Transverse colon (tissue), 4 donors: ENCODE measurements at regions not wholly inside any gene's neighbourhood (a gene's known extent, or its start where the extent isn't known, plus 50 kb on each side); places are given as distances from the start of the nearest gene placed in this dataset.
"Not testable (repeated sequence)": the region's sequence is repeated elsewhere in the genome, so short reads cannot be mapped to it uniquely, and the experiment has no call there.

Source experiments
- DNase-seq: peaks from one replicate; pipeline ENCODE4 v3.0.0-alpha.2; 2019
- H3K27ac ChIP-seq, 4 donors: fragments of 200-600 bp; sonication (generic); 2 replicates each; pipeline ENCODE4 v1.5.1; 2016 to 2018; ENCODE audit warnings: inconsistent platforms in 4 of 4
- H3K27me3 ChIP-seq: fragments of 200-600 bp; sonication (generic); 2 replicates; pipeline ENCODE4 v1.5.1; 2017; ENCODE audit warnings: inconsistent platforms
- H3K36me3 ChIP-seq, 4 donors: fragments of 200-600 bp; sonication (generic); 2 replicates each; pipeline ENCODE4 v1.5.1; 2017 to 2019; ENCODE audit warnings: inconsistent platforms in 4 of 4
- H3K4me1 ChIP-seq, 4 donors: fragments of 200-600 bp; sonication (generic); 2 replicates each; pipeline ENCODE4 v1.5.1; 2017 to 2020; ENCODE audit warnings: inconsistent platforms in 4 of 4
- H3K4me3 ChIP-seq, 4 donors: fragments of 200-600 bp; sonication (generic); 1 replicate in 1 of 4; 2 replicates in 3 of 4; pipeline versions ENCODE4 v1.5.1 to v1.6.1; 2017 to 2019; ENCODE audit warnings: inconsistent platforms in 4 of 4
- H3K9me3 ChIP-seq, 2 donors: fragments of 200-600 bp; sonication (generic); 2 replicates each; pipeline ENCODE4 v1.5.1; 2017 to 2019; ENCODE audit warnings: inconsistent platforms in 2 of 2
- EP300 ChIP-seq: sonication (generic); formaldehyde crosslinking; IDR thresholded peaks from one replicate; pipeline ENCODE4 v1.6.1; 2017; ENCODE audit warnings: antibody characterized with exemption, low read depth
- POLR2A ChIP-seq: fragments of 450-650 bp; IDR thresholded peaks from one replicate; pipeline ENCODE4 v1.6.1; 2016; ENCODE audit warnings: antibody characterized with exemption, mild to moderate bottlenecking, moderate library complexity
- POLR2AphosphoS5 ChIP-seq, 3 donors: sonication (generic); formaldehyde crosslinking; IDR thresholded peaks; one replicate each; pipeline ENCODE4 v1.6.1; 2016; ENCODE audit warnings: antibody characterized with exemption in 3 of 3
- WGBS, 2 donors: methylation state at CpG; one replicate each; pipeline ENCODE4 v1.1.5; 2018; ENCODE audit warnings: low coverage in 1 of 2; 5-methylcytosine and 5-hydroxymethylcytosine counted together
- in situ Hi-C, 4 donors: fragments of 200-750 bp; cut with MboI; loops; one replicate each; pipeline versions ENCODE4 v1.15.0 to v1.15.1; 2017; ENCODE audit warnings: low sequenced_read_pairs in 3 of 4, low pct_ligation_motif_present in 1 of 4, low pct_unique_long_range_greater_than_20kb in 1 of 4
- intact Hi-C: fragments of 100-400 bp; cut with DNase I; formaldehyde crosslinking; loops from one replicate; pipeline ENCODE4 v1.15.1; 2023; ENCODE audit warnings: low total_unique reads
- TF ChIP-seq, protein P1 (sequence below), 5 experiments: fragments of 200-600 bp in 3 of 5; fragments of 450-650 bp in 2 of 5; sonication (generic) in 3 of 5; IDR thresholded peaks; 1 replicate in 2 of 5; 2 replicates in 3 of 5; pipeline ENCODE4 v1.5.1; 2016 to 2017; ENCODE audit warnings: antibody characterized with exemption in 5 of 5, inconsistent platforms in 3 of 5, mild to moderate bottlenecking in 2 of 5, moderate library complexity in 1 of 5

DNA sequence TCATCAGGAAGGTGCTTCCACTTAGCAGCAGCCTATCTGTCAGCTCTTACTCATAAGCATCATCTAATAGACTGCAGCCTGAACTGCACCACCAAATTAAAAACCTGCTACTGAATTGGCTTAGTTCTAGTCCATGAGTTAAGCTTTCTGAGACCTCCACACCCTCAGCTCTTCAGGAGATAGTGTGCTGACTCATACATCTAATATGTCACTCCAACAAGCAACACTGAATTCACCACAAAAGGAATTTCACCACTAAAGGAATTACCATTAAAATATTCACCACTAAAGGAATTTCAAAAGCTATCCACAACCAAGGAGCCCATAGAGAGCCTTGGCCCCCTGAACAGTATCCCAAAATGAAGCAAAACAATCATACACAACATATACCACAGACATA, 418.5 kb upstream of the RORB start:
- TF ChIP-seq POLR2A = no peak
- TF ChIP-seq EP300 = no peak
- TF ChIP-seq, protein P1, sequence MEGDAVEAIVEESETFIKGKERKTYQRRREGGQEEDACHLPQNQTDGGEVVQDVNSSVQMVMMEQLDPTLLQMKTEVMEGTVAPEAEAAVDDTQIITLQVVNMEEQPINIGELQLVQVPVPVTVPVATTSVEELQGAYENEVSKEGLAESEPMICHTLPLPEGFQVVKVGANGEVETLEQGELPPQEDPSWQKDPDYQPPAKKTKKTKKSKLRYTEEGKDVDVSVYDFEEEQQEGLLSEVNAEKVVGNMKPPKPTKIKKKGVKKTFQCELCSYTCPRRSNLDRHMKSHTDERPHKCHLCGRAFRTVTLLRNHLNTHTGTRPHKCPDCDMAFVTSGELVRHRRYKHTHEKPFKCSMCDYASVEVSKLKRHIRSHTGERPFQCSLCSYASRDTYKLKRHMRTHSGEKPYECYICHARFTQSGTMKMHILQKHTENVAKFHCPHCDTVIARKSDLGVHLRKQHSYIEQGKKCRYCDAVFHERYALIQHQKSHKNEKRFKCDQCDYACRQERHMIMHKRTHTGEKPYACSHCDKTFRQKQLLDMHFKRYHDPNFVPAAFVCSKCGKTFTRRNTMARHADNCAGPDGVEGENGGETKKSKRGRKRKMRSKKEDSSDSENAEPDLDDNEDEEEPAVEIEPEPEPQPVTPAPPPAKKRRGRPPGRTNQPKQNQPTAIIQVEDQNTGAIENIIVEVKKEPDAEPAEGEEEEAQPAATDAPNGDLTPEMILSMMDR (IDR thresholded peaks at IDR 0.05) = no peak
- no peak for TF ChIP-seq POLR2AphosphoS5 (IDR thresholded peaks at IDR 0.05)
- intact Hi-C loops (no loop called here), in situ Hi-C loops (loop anchor here in 1 of 4 donors (10.0 kb wide), 1 partner anchor 56 kb away; no protein-coding TSS in a partner anchor)
- Histone ChIP-seq H3K27ac (no peak overlapping the region), H3K36me3 (no peaks in the 10 kb centered on the region), H3K4me1 (no peaks in the 10 kb centered on the region), H3K27me3 (no peaks in the 10 kb centered on the region), H3K9me3 (no peaks in the 10 kb centered on the region), H3K4me3 (no peak overlapping the region)
- DNase-seq = no peak

DNA sequence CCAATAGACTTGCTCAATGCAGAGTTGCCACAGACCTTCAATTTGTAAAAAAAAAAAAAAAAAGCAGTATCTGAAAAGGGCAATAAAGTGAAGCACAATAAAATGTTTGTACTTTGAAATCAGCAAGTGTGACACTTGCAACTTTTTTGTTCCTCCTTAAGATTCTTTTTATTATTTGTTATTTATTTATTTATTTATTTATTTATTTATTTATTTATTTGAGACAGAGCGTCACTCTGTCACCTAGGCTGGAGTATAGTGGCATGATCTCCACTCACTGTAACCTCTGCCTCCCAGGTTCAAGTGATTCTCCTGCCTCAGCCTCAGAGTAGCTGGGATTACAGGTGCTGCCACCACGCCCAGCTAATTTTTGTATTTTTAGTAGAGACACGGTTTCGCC, 416.5 kb upstream of the RORB start:
- in situ Hi-C loops, H3K27ac ChIP-seq, H3K9me3 ChIP-seq, H3K27me3 ChIP-seq, H3K36me3 ChIP-seq, H3K4me3 ChIP-seq, H3K4me1 ChIP-seq, intact Hi-C loops, DNase-seq: not testable (repeated sequence)
- WGBS, 2 donors = 81 to 97% methylated on average over 3 to 4 of the region's 4 CpGs

DNA sequence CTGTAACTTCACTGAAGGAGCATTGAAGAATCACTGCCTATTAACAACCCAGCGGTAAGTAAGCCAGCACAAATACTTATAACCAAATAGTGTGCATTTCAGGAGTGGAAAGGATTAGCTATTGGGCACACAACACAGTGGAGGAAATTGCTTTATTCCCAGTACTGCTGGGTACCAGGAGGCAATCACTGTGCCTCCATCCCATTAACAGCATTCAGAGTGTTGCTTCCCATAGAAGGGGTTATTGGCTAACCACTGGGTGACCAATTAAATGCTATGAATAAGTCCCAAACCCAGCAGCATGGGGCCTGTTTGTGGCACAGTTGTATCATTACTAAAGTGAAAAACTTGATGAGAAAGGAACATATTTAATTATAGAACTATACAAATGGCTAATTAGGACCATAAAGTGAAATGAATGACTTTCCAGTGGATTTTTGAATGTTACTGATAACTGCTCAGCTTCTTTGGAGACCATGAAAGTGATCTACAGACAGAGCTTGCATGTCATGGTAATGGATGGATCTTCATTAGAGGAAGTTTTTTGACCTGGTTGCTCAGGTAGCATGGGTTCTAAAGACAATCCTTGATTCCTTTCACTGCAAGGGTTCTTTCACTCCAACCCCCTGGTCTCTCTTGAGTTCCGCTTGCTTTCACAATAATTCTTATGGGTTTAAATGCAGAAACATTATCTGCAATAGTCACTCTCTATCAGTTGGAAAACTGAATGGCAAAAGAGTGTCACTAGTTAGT, 413.3 kb upstream of the RORB start:
- H3K27me3 ChIP-seq = no peaks in the 10 kb centered on the region
- in situ Hi-C loops = no loop called here
- TF ChIP-seq, protein P1 (IDR thresholded peaks at IDR 0.05) = no peak
- no peak for TF ChIP-seq POLR2A
- TF ChIP-seq EP300 = no peak
- TF ChIP-seq POLR2AphosphoS5 (IDR thresholded peaks at IDR 0.05) = no peak
- H3K36me3 ChIP-seq = no peaks in the 10 kb centered on the region
- H3K9me3 ChIP-seq = no peaks in the 10 kb centered on the region
- intact Hi-C loops = no loop called here
- no peaks in the 10 kb centered on the region for H3K4me1 ChIP-seq
- no peak overlapping the region for H3K27ac ChIP-seq
- no peak overlapping the region for H3K4me3 ChIP-seq
- DNase-seq = no peak
- WGBS, 2 donors = 87 to 93% methylated on average over 2 of the region's 2 CpGs

DNA sequence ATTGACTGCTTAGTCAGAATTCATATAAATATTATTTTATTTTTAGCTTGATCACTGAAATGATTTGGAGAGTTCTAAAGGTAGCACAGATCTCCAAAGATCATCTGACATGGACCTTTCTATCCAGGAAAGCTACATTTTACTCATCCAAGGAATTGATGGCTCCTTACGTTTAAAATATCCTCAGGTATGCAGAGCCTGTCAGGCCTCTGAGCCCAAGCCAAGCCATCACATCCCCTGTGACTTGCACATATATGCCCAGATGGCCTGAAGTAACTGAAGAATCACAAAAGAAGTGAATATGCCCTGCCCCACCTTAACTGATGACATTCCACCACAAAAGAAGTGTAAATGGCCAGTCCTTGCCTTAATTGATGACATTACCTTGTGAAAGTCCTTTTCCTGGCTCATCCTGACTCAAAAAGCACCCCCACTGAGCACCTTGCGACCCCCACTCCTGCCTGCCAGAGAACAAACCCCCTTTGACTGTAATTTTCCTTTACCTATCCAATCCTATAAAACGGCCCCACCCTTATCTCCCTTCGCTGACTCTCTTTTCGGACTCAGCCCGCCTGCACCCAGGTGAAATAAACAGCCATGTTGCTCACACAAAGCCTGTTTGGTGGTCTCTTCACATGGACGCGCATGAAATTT, 411.6 kb upstream of the RORB start:
- H3K27ac ChIP-seq, H3K4me3 ChIP-seq, in situ Hi-C loops, DNase-seq, intact Hi-C loops, H3K36me3 ChIP-seq, H3K4me1 ChIP-seq, H3K27me3 ChIP-seq, H3K9me3 ChIP-seq: not testable (repeated sequence)
- 63 to 88% methylated on average over 1 to 6 of the region's 8 CpGs for WGBS, 2 donors

DNA sequence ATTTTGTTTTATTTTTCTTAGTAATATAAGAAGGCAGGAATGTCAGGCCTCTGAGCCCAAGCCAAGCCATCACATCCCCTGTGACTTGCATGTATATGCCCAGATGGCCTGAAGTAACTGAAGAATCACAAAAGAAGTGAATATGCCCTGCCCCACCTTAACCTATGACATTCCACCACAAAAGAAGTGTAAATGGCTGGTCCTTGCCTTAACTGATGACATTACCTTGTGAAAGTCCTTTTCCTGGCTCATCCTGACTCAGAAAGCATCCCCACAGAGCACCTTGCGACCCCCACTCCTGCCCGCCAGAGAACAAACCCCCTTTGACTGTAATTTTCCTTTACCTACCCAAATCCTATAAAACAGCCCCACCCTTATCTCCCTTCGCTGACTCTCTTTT, 406.2 kb upstream of the RORB start:
- H3K36me3 ChIP-seq, intact Hi-C loops, DNase-seq, H3K27ac ChIP-seq, H3K27me3 ChIP-seq, in situ Hi-C loops, H3K9me3 ChIP-seq, H3K4me1 ChIP-seq, H3K4me3 ChIP-seq: not testable (repeated sequence)
- WGBS, 2 donors = 87% methylated on average over 3 of the region's 3 CpGs; no CpG with 5 or more reads in 1 of the 2 donors

DNA sequence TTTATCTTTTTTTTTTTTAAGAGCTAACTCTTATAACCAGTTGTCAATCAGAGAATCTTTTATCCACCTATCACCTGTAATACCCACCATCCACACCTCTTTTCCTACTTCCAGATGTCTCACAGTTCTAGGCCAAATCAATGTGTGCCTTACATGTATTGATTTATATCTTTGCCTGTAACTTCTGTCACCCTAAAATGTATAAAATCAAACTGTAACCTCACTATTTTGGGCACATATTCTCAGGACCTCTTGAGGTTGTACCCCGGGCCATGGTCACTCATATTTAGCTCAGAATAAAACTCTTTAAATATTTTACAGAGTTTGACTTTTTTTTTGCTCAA, 404.7 kb upstream of the RORB start:
- intact Hi-C loops (no loop called here), in situ Hi-C loops (no loop called here)
- Histone ChIP-seq H3K9me3 (no peaks in the 10 kb centered on the region), H3K36me3 (no peaks in the 10 kb centered on the region), H3K27me3 (no peaks in the 10 kb centered on the region), H3K4me1 (no peaks in the 10 kb centered on the region), H3K4me3 (no peak overlapping the region), H3K27ac (no peak overlapping the region)
- TF ChIP-seq, protein P1 (IDR thresholded peaks at IDR 0.05) = no peak
- TF ChIP-seq POLR2A (no peak), POLR2AphosphoS5 (IDR thresholded peaks at IDR 0.05) (no peak), EP300 (no peak)
- no peak for DNase-seq
- 80 to 82% methylated on average over 1 of the region's 1 CpG for WGBS, 2 donors

DNA sequence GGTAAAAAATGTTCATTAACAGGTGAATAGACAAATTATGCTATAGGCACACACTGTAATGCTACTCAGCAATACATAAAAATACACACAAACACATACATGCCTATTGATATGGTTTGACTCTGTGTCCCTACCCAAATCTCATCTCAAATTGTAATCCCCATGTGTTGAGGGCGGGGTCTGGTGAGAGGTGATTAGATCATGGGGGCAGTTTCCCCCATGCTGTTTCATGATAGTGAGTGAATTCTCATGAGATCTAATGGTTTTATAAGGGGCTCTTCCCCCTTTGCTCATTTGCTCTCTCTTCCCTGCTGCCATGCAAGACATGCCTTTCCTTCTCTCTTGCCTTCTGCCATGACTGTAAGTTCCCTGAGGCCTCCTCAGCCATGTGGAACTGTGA, 403.1 kb upstream of the RORB start:
- DNase-seq, H3K27me3 ChIP-seq, intact Hi-C loops, H3K36me3 ChIP-seq, in situ Hi-C loops, H3K4me1 ChIP-seq, H3K4me3 ChIP-seq, H3K9me3 ChIP-seq, H3K27ac ChIP-seq: not testable (repeated sequence)
- 69 to 70% methylated on average over 1 of the region's 1 CpG for WGBS, 2 donors
